ENCODE measurements at regions not wholly inside any gene's neighbourhood (a gene's known extent, or its start where the extent isn't known, plus 50 kb on each side); places are given as distances from the start of the nearest gene placed in this dataset.

- Mint-ChIP-seq H3K4me3 (no peak overlapping the region), H3K4me1 (peaks cover 2% of the 10 kb centered on the region), H3K36me3 (ENCODE audit: low read depth) (no peaks in the 10 kb centered on the region), H3K27ac (no peak overlapping the region), H3K9me3 (no peaks in the 10 kb centered on the region), H3K27me3 (peaks cover 15% of the 10 kb centered on the region)
- DNase-seq = no peak
- no peak for ATAC-seq
Observed at GRCh38 chr2:18503376-18504228, 56.9 kb downstream of the RDH14 start.

DNA sequence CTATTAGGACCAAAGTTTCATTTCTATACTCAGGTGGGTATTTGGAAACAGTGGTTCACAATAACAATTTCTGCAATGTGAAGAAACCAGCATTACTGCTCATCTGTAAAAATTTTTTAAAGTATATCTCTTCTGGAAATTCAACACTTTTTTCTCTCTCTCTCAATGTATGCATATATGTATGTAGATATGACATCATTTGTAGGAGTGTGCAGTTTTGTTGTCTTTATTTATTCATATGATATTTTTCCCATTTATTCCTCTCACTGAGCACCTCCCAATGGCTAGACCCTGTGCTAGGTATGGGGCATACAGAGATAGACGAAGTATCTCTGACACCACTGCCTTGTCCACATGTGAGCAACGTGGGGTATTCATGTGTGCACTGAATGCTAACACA is 58.3 kb downstream of the RDH14 start:
- Mint-ChIP-seq H3K4me1 (peaks cover under 1% of the 10 kb centered on the region), H3K36me3 (ENCODE audit: low read depth) (no peaks in the 10 kb centered on the region), H3K27me3 (peaks cover 15% of the 10 kb centered on the region), H3K4me3 (no peak overlapping the region), H3K27ac (no peak overlapping the region), H3K9me3 (no peaks in the 10 kb centered on the region)
- DNase-seq = no peak
- ATAC-seq = no peak

DNA sequence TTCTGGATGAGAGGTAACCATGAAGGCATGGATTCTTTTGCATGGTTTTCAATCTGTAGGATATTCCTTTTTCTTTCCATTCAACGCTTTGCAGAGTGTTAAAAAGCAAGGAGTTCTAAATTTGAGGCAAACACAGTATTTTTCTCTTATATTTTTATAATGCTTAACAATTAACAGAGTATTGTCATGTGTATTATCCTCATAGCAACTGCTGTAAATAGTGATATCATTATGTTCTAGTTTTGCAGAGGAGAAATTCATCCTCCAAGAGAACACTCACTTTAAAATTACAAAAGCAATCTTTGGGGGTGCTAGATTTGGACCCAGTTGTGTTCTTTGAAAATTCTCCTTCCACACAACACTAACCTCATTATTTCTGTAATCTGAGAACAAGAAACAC is 58.7 kb downstream of the RDH14 start:
- DNase-seq (no peak), ATAC-seq (no peak)
- peaks cover 19% of the 10 kb centered on the region for H3K27me3 Mint-ChIP-seq
- H3K36me3 Mint-ChIP-seq (ENCODE audit: low read depth) = no peaks in the 10 kb centered on the region
- no peaks in the 10 kb centered on the region for H3K9me3 Mint-ChIP-seq
- H3K27ac Mint-ChIP-seq = no peak overlapping the region
- H3K4me1 Mint-ChIP-seq = no peaks in the 10 kb centered on the region
- H3K4me3 Mint-ChIP-seq = no peak overlapping the region

DNA sequence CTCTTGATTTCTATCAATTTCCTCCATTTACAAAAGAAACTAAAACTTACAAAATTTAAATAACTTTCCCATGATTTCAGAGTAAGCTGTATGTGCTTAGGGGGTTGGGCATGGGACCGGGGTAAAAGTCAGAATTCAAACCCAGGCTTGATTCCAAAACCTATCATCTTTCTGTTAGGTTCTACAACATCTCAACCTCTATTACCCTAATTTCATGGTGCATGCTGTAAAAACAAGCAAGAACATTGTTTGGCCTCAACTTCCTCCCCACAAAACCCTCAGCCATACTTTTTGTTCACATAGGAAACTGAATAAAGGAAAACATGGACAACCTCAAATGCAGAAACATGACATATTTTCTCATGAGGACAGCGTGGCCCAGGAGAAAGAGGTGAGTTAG is 59.3 kb downstream of the RDH14 start:
- Mint-ChIP-seq H3K4me3 (no peak overlapping the region), H3K4me1 (no peaks in the 10 kb centered on the region), H3K9me3 (no peaks in the 10 kb centered on the region), H3K36me3 (ENCODE audit: low read depth) (no peaks in the 10 kb centered on the region), H3K27me3 (peaks cover 22% of the 10 kb centered on the region), H3K27ac (no peak overlapping the region)
- DNase-seq = no peak
- ATAC-seq = no peak

DNA sequence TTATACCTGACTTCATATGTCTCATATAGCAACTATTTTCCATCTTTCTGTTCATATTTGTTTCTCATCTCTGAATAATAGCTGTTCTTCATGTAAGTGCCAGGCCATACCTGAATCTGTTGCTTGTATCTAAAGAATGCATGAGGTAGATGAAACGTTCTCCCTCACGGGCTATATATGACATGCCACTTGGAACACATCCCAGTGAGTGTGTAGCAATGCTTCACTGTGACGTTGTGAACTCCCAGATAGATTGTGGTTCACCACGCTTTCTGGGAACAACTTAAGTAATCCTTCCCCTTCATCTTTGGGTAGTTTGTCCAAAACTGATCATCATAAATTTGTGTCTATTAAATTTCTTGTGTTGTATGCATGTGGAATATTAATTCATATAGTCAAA is 60.1 kb downstream of the RDH14 start:
- no peak overlapping the region for H3K27ac Mint-ChIP-seq
- H3K27me3 Mint-ChIP-seq = peaks cover 21% of the 10 kb centered on the region
- H3K36me3 Mint-ChIP-seq (ENCODE audit: low read depth) = no peaks in the 10 kb centered on the region
- ATAC-seq = no peak
- DNase-seq = no peak
- H3K4me3 Mint-ChIP-seq = no peak overlapping the region
- H3K4me1 Mint-ChIP-seq = no peaks in the 10 kb centered on the region
- no peaks in the 10 kb centered on the region for H3K9me3 Mint-ChIP-seq

DNA sequence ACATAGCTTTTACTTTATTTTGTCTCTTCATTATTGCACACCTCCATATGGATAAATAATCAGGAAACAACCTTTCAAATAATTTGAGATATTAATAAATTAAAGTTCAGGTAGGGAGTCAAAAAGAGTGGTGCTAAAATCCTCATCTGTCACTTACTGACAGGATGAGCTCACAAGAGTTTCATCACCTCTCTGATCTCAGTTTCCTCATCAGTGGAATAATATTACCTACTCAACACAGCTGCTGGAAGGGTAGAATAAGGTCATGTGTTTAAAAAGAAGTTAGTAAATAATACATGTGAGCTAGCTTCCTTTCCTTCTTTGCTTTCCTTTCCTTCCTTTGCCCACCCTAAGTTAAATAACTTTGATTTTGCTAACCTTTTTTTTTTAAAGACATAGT is 61.9 kb downstream of the RDH14 start:
- no peak overlapping the region for H3K27ac Mint-ChIP-seq
- DNase-seq (no peak), ATAC-seq (no peak)
- peaks cover 20% of the 10 kb centered on the region for H3K27me3 Mint-ChIP-seq
- no peaks in the 10 kb centered on the region for H3K36me3 Mint-ChIP-seq (ENCODE audit: low read depth)
- no peak overlapping the region for H3K4me3 Mint-ChIP-seq
- no peaks in the 10 kb centered on the region for H3K4me1 Mint-ChIP-seq
- H3K9me3 Mint-ChIP-seq = no peaks in the 10 kb centered on the region

- DNase-seq = no peak
- Mint-ChIP-seq H3K27me3 (peaks cover 22% of the 10 kb centered on the region), H3K27ac (no peak overlapping the region), H3K4me3 (no peak overlapping the region), H3K4me1 (no peaks in the 10 kb centered on the region), H3K36me3 (ENCODE audit: low read depth) (no peaks in the 10 kb centered on the region), H3K9me3 (no peaks in the 10 kb centered on the region)
- no peak for ATAC-seq
Observed at GRCh38 chr2:18496516-18496915, 63.9 kb downstream of the RDH14 start.

DNA sequence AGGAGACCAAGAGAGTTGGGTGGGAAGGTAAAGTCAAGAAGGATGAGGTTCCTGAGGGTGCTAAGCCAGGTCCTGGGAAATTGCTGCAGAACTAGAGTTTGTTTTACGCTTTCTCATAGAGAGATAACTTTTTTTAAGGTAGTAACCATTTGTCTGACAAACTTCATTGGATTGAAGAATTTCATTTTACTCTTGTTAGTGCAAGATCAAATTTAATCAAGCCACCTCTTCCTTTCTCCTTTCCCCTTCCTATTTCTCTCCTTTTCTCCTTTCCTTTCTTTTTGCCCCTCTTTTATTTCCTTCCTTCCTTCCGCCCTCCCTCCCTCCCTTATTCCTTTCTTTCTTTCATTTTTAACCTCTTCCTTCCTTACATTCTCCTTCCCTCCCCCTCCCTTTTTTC is 65.4 kb downstream of the RDH14 start:
- H3K27ac Mint-ChIP-seq = no peak overlapping the region
- H3K27me3 Mint-ChIP-seq = peaks cover 17% of the 10 kb centered on the region
- no peak overlapping the region for H3K4me3 Mint-ChIP-seq
- no peaks in the 10 kb centered on the region for H3K4me1 Mint-ChIP-seq
- no peaks in the 10 kb centered on the region for H3K36me3 Mint-ChIP-seq (ENCODE audit: low read depth)
- H3K9me3 Mint-ChIP-seq = no peaks in the 10 kb centered on the region
- ATAC-seq (no peak), DNase-seq (no peak)

DNA sequence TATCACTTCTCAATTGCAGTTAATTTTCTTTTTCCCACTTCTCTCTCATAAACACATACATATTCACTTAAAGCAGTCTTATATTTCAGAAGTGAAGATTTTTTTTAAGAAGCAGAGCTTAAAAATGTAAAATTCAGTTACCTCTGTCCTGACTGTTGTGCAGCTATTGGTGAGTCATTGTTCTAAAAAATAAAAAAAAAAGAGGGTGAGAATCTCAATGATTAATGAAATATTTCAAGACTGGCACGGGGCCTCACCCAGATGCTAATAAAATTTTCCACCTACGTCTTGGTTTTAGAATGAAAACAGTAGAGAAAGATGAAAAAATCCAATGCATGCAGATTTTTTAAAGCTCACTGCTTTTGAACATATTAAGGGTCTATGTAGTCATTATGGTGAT is 67.7 kb downstream of the RDH14 start:
- peaks cover 17% of the 10 kb centered on the region for H3K27me3 Mint-ChIP-seq
- H3K27ac Mint-ChIP-seq = no peak overlapping the region
- H3K4me1 Mint-ChIP-seq = no peaks in the 10 kb centered on the region

DNA sequence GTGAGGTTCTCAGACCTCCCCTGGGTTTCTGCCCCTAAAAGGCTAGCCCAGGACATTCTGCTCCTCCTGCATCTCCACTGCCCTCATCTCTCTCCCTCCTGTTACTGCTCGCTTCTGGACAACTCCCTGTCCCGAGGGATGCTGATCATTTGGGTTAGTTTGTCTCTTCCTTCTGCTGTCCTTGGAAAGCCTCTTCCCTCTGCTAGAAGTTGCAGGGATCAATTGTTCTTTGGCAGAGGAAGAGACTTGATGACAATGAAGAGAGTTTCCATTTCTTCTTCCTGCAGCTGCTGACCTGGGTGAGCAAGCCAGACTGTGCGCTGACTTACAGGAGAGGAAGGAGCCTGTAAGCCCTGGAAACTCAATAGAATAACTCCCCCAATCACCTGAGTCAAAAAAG is 68.9 kb downstream of the RDH14 start:
- Mint-ChIP-seq H3K27me3 (peaks cover 11% of the 10 kb centered on the region), H3K4me1 (no peaks in the 10 kb centered on the region), H3K9me3 (no peaks in the 10 kb centered on the region), H3K27ac (no peak overlapping the region), H3K4me3 (no peak overlapping the region), H3K36me3 (ENCODE audit: low read depth) (no peaks in the 10 kb centered on the region)
- ATAC-seq = no peak
- DNase-seq = no peak

More for the DNA sequence above, 67.7 kb downstream of the RDH14 start:
- H3K9me3 Mint-ChIP-seq = no peaks in the 10 kb centered on the region
- no peak for DNase-seq
- ATAC-seq = no peak
- H3K36me3 Mint-ChIP-seq (ENCODE audit: low read depth) = no peaks in the 10 kb centered on the region
- H3K4me3 Mint-ChIP-seq = no peak overlapping the region

- ATAC-seq = no peak
Observed at GRCh38 chr2:18490901-18491300, 69.6 kb downstream of the RDH14 start.

DNA sequence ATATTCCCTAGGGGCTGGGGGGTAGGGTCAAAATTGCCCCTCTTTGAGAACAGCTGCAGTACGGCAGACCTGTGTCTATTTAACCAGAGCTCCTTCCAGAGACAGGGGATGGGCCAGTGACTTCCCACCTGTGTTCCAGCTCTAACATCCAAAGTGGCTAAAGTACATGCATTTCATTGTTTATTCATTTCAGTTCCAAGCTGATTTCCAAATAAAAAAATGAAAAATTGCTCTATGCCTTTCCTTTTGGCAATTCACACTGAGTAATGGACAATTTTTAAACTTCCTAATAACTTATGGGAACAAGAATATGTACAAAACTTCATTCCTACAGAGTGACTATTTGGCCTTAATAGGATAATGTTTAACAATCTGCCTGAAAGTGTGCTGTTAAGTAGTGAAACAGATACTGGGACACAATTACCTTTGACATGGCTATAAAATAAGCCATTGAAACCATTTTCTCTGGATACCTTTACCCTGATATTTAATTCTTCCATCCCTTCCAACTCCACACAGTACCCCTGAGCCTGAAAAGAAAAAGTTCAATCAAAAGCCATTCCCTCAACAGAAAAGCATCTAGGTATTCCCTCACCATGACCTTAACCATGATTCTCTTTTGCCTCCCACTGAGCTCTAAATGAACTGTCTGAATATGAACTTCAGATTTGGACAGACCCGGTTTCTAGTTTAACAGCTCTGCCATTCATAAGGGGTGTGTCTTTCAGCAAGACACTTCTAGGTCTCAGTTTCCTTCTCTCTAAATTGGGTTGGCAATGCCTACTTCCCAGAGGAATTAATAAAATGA is 73.1 kb downstream of the RDH14 start:
- Mint-ChIP-seq H3K36me3 (ENCODE audit: low read depth) (no peaks in the 10 kb centered on the region), H3K4me3 (no peak overlapping the region), H3K27ac (no peak overlapping the region), H3K27me3 (peaks cover 2% of the 10 kb centered on the region), H3K9me3 (no peaks in the 10 kb centered on the region), H3K4me1 (no peaks in the 10 kb centered on the region)
- DNase-seq (no peak), ATAC-seq (no peak)

More at GRCh38 chr2:18490901-18491300, 69.6 kb downstream of the RDH14 start:
- Mint-ChIP-seq H3K9me3 (no peaks in the 10 kb centered on the region), H3K27ac (no peak overlapping the region), H3K36me3 (ENCODE audit: low read depth) (no peaks in the 10 kb centered on the region), H3K27me3 (peaks cover 10% of the 10 kb centered on the region), H3K4me1 (no peaks in the 10 kb centered on the region), H3K4me3 (no peak overlapping the region)
- DNase-seq = no peak

- H3K36me3 Mint-ChIP-seq (ENCODE audit: low read depth) = no peaks in the 10 kb centered on the region
- DNase-seq (no peak), ATAC-seq (no peak)
- no peaks in the 10 kb centered on the region for H3K4me1 Mint-ChIP-seq
- H3K27me3 Mint-ChIP-seq = peaks cover 2% of the 10 kb centered on the region
- no peaks in the 10 kb centered on the region for H3K9me3 Mint-ChIP-seq
- no peak overlapping the region for H3K4me3 Mint-ChIP-seq
- no peak overlapping the region for H3K27ac Mint-ChIP-seq
Observed at GRCh38 chr2:18484625-18485024, 75.8 kb downstream of the RDH14 start.

- no peaks in the 10 kb centered on the region for H3K36me3 Mint-ChIP-seq (ENCODE audit: low read depth)
- no peaks in the 10 kb centered on the region for H3K4me1 Mint-ChIP-seq
- no peak overlapping the region for H3K27ac Mint-ChIP-seq
Observed at GRCh38 chr2:18483896-18484295, 76.6 kb downstream of the RDH14 start.

GRCh38 chr2:18482666-18483065 is 77.8 kb downstream of the RDH14 start:
- H3K9me3 Mint-ChIP-seq = no peaks in the 10 kb centered on the region
- no peak for ATAC-seq
- H3K27ac Mint-ChIP-seq = no peak overlapping the region
- H3K4me3 Mint-ChIP-seq = no peak overlapping the region
- no peaks in the 10 kb centered on the region for H3K27me3 Mint-ChIP-seq
- H3K36me3 Mint-ChIP-seq (ENCODE audit: low read depth) = no peaks in the 10 kb centered on the region
- H3K4me1 Mint-ChIP-seq = no peaks in the 10 kb centered on the region
- no peak for DNase-seq

More at GRCh38 chr2:18483896-18484295, 76.6 kb downstream of the RDH14 start:
- H3K4me3 Mint-ChIP-seq = no peak overlapping the region
- no peaks in the 10 kb centered on the region for H3K9me3 Mint-ChIP-seq
- no peaks in the 10 kb centered on the region for H3K27me3 Mint-ChIP-seq
- ATAC-seq (no peak), DNase-seq (no peak)

All from activated naive CD8-positive, alpha-beta T cell treated with anti-CD3 and anti-CD28 coated beads, Interleukin-2, amount 50 U/mL, for 24 hours (primary cell).